ENCODE measurements at regions not wholly inside any gene's neighbourhood (a gene's known extent, or its start where the extent isn't known, plus 50 kb on each side); places are given as distances from the start of the nearest gene placed in this dataset.

GRCh38 chr11:113579292-113579940 is 104.2 kb upstream of the DRD2 start:
- Histone ChIP-seq H3K9me3 (ENCODE audit: control insufficient read depth, insufficient read depth, low read length) (no peaks in the 10 kb centered on the region), H3K4me3 (ENCODE audit: low read length) (no peak overlapping the region), H3K36me3 (ENCODE audit: control insufficient read depth, insufficient read depth, low read length) (no peaks in the 10 kb centered on the region), H3K27me3 (ENCODE audit: control insufficient read depth, insufficient read depth, low read length) (no peaks in the 10 kb centered on the region), H3K4me1 (ENCODE audit: control insufficient read depth, insufficient read depth, low read length) (no peaks in the 10 kb centered on the region), H3K27ac (ENCODE audit: low read length) (no peak overlapping the region)
- H3K27ac Mint-ChIP-seq, result no peak overlapping the region
- peaks cover 14 to 21% of the 10 kb centered on the region in 2 donors for H3K27me3 Mint-ChIP-seq (ENCODE audit: low read depth in 2 of 2)
- intact Hi-C loops (cut with micrococcal nuclease), result no loop called here
- TF ChIP-seq, protein P1, sequence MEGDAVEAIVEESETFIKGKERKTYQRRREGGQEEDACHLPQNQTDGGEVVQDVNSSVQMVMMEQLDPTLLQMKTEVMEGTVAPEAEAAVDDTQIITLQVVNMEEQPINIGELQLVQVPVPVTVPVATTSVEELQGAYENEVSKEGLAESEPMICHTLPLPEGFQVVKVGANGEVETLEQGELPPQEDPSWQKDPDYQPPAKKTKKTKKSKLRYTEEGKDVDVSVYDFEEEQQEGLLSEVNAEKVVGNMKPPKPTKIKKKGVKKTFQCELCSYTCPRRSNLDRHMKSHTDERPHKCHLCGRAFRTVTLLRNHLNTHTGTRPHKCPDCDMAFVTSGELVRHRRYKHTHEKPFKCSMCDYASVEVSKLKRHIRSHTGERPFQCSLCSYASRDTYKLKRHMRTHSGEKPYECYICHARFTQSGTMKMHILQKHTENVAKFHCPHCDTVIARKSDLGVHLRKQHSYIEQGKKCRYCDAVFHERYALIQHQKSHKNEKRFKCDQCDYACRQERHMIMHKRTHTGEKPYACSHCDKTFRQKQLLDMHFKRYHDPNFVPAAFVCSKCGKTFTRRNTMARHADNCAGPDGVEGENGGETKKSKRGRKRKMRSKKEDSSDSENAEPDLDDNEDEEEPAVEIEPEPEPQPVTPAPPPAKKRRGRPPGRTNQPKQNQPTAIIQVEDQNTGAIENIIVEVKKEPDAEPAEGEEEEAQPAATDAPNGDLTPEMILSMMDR (IDR thresholded peaks at IDR 0.05), result no peak
- no peaks in the 10 kb centered on the region for H3K36me3 Mint-ChIP-seq
- no peak for ATAC-seq
- DNase-seq, result no peak
- H3K9me3 Mint-ChIP-seq, result no peaks in the 10 kb centered on the region
- H3K4me3 Mint-ChIP-seq, result no peak overlapping the region
- WGBS (ENCODE audit: insufficient coverage), result 81% methylated on average over 11 of the region's 11 CpGs
- H3K4me1 Mint-ChIP-seq, result no peaks in the 10 kb centered on the region

GRCh38 chr11:113578715-113579250 is 103.6 kb upstream of the DRD2 start:
- H3K9me3 Mint-ChIP-seq, result no peaks in the 10 kb centered on the region
- no peak overlapping the region for H3K4me3 Mint-ChIP-seq
- no peaks in the 10 kb centered on the region for H3K4me1 ChIP-seq (ENCODE audit: control insufficient read depth, insufficient read depth, low read length)
- ATAC-seq (peak in 1 of 3 donors; percentile 24), DNase-seq (no peak)
- intact Hi-C loops (cut with micrococcal nuclease), result no loop called here
- H3K27me3 Mint-ChIP-seq (ENCODE audit: low read depth in 2 of 2), result peaks cover 18 to 21% of the 10 kb centered on the region in 2 donors
- H3K36me3 Mint-ChIP-seq, result no peaks in the 10 kb centered on the region
- no peaks in the 10 kb centered on the region for H3K36me3 ChIP-seq (ENCODE audit: control insufficient read depth, insufficient read depth, low read length)
- no peaks in the 10 kb centered on the region for H3K9me3 ChIP-seq (ENCODE audit: control insufficient read depth, insufficient read depth, low read length)
- H3K4me3 ChIP-seq (ENCODE audit: low read length), result no peak overlapping the region
- TF ChIP-seq, protein P1 (IDR thresholded peaks at IDR 0.05), result no peak
- H3K27ac Mint-ChIP-seq, result no peak overlapping the region
- H3K27me3 ChIP-seq (ENCODE audit: control insufficient read depth, insufficient read depth, low read length), result no peaks in the 10 kb centered on the region
- WGBS (ENCODE audit: insufficient coverage), result 65% methylated on average over 5 of the region's 5 CpGs
- no peak overlapping the region for H3K27ac ChIP-seq (ENCODE audit: low read length)
- H3K4me1 Mint-ChIP-seq, result no peaks in the 10 kb centered on the region

DNA sequence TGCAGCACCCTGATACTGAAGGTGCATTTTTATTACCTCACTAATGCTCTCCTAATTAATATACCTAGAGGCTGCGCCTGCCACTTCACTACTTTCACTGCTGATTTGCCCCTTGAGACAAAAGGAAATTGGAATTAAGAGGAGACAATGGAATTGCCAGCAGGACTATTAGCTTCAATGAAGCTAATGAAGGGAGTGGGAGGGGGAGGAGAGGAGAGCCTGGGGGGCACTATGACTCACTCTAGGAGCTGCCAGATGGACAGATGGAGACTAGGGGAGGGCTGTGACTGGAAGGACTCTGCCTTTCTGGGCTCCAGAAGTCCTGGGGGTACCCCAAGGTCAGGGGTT is 102.8 kb upstream of the DRD2 start:
- TF ChIP-seq, protein P1 (IDR thresholded peaks at IDR 0.05), result no peak
- Mint-ChIP-seq H3K4me3 (no peak overlapping the region), H3K27ac (no peak overlapping the region), H3K27me3 (ENCODE audit: low read depth in 2 of 2) (peaks cover 18 to 21% of the 10 kb centered on the region in 2 donors), H3K9me3 (no peaks in the 10 kb centered on the region), H3K36me3 (no peaks in the 10 kb centered on the region), H3K4me1 (no peaks in the 10 kb centered on the region)
- no peak for ATAC-seq
- Histone ChIP-seq H3K36me3 (ENCODE audit: control insufficient read depth, insufficient read depth, low read length) (no peaks in the 10 kb centered on the region), H3K4me1 (ENCODE audit: control insufficient read depth, insufficient read depth, low read length) (no peaks in the 10 kb centered on the region), H3K4me3 (ENCODE audit: low read length) (no peak overlapping the region), H3K27ac (ENCODE audit: low read length) (no peak overlapping the region), H3K9me3 (ENCODE audit: control insufficient read depth, insufficient read depth, low read length) (no peaks in the 10 kb centered on the region), H3K27me3 (ENCODE audit: control insufficient read depth, insufficient read depth, low read length) (no peaks in the 10 kb centered on the region)
- intact Hi-C loops (cut with micrococcal nuclease), result no loop called here
- no peak for DNase-seq
- no CpG with 5 or more reads among the region's 1 CpG for WGBS (ENCODE audit: insufficient coverage)

Data from natural killer cell (primary cell).